Spleen (tissue), 7 donors: ENCODE measurements at regions not wholly inside any gene's neighbourhood (a gene's known extent, or its start where the extent isn't known, plus 50 kb on each side); places are given as distances from the start of the nearest gene placed in this dataset.

Experiments used
- POLR2A ChIP-seq, 3 donors: fragments of 450-650 bp; IDR thresholded peaks; one replicate each; pipeline ENCODE4 v1.5.1; 2017; ENCODE audit warnings: antibody characterized with exemption in 3 of 3, mild to moderate bottlenecking in 1 of 3
- POLR2AphosphoS5 ChIP-seq, 3 donors: sonication (generic); formaldehyde crosslinking; IDR thresholded peaks; one replicate each; pipeline ENCODE4 v1.5.1; 2017; ENCODE audit warnings: antibody characterized with exemption in 3 of 3
- TF ChIP-seq, protein P1 (sequence below), 11 experiments: fragments of 200-600 bp in 7 of 11; fragments of 450-650 bp in 4 of 11; sonication (generic) in 4 of 11; IDR thresholded peaks in 8 of 11; conservative IDR thresholded peaks in 3 of 11; 1 replicate in 7 of 11; 2 replicates in 4 of 11; pipeline versions ENCODE4 v1.4.0 to v1.8.0; 2016 to 2021; ENCODE audit warnings: antibody characterized with exemption in 11 of 11, inconsistent platforms in 4 of 11, mild to moderate bottlenecking in 1 of 11
- donor health status: DM: no; HTN: no; CAD: no; lungs with moderate emphysema.
- donor health status: DM: no; HTN: no; CAD: no.
- donor health status: DM: no; HTN: no; CAD: no.

DNA sequence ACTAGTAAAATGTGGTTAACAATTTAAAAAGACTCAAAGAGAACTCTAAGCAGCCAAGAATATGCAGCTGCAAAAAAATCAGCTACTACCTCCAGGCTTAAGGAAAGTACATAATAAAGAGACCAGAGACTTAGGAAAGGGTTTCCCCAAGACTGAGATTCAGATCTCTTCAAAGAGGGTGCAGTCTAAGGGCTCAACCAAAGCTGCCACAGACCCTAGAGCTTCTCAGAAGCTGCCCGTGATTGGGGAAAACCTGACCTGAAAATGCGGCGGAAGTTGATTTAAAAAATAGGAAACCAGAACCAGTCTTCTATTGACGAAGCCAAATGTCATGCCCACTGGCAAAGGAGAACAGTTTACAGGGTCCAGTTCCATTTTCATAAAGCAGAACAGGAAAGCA is 516.8 kb upstream of the MARCKS start:
- TF ChIP-seq, protein P1, sequence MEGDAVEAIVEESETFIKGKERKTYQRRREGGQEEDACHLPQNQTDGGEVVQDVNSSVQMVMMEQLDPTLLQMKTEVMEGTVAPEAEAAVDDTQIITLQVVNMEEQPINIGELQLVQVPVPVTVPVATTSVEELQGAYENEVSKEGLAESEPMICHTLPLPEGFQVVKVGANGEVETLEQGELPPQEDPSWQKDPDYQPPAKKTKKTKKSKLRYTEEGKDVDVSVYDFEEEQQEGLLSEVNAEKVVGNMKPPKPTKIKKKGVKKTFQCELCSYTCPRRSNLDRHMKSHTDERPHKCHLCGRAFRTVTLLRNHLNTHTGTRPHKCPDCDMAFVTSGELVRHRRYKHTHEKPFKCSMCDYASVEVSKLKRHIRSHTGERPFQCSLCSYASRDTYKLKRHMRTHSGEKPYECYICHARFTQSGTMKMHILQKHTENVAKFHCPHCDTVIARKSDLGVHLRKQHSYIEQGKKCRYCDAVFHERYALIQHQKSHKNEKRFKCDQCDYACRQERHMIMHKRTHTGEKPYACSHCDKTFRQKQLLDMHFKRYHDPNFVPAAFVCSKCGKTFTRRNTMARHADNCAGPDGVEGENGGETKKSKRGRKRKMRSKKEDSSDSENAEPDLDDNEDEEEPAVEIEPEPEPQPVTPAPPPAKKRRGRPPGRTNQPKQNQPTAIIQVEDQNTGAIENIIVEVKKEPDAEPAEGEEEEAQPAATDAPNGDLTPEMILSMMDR (IDR thresholded peaks at IDR 0.05 in 8 of 11, conservative IDR thresholded peaks at IDR 0.05 in 3 of 11) = no peak
- no peak for TF ChIP-seq POLR2A (IDR thresholded peaks at IDR 0.05)
- TF ChIP-seq POLR2AphosphoS5 (IDR thresholded peaks at IDR 0.05) = no peak
